Ishikawa (cell line): ENCODE measurements at regions not wholly inside any gene's neighbourhood (a gene's known extent, or its start where the extent isn't known, plus 50 kb on each side); places are given as distances from the start of the nearest gene placed in this dataset.

Experiments
- EGR1 ChIP-seq: IDR thresholded peaks from 2 replicates; pipeline ENCODE4 v1.6.1; 2012
- EP300 ChIP-seq: IDR thresholded peaks from 2 replicates; pipeline ENCODE4 v1.6.1; 2012; ENCODE audit warnings: borderline replicate concordance
- MAX ChIP-seq: IDR thresholded peaks from 2 replicates; pipeline ENCODE4 v1.6.1; 2012
- NFIC ChIP-seq: IDR thresholded peaks from 2 replicates; pipeline ENCODE4 v1.6.1; 2012
- RAD21 ChIP-seq: IDR thresholded peaks from 2 replicates; pipeline ENCODE4 v1.6.1; 2012; ENCODE audit warnings: low read depth
- TAF1 ChIP-seq: IDR thresholded peaks from 2 replicates; pipeline ENCODE4 v1.6.1; 2012; ENCODE audit warnings: low read depth, mild to moderate bottlenecking
- TCF12 ChIP-seq: IDR thresholded peaks from 2 replicates; pipeline ENCODE4 v1.6.1; 2012; ENCODE audit warnings: low read depth
- YY1 ChIP-seq: IDR thresholded peaks from 2 replicates; pipeline ENCODE4 v1.6.1; 2012; ENCODE audit warnings: low read depth
- ZBTB7A ChIP-seq: IDR thresholded peaks from 2 replicates; pipeline ENCODE4 v1.6.1; 2012; ENCODE audit warnings: low read depth
- TF ChIP-seq, protein P1 (sequence below): IDR thresholded peaks from 2 replicates; pipeline ENCODE4 v1.6.1; 2012; ENCODE audit warnings: low read depth, mild to moderate bottlenecking
- TF ChIP-seq, protein P2 (sequence below): IDR thresholded peaks from 2 replicates; pipeline ENCODE4 v1.6.1; 2012

- TF ChIP-seq, protein P1, sequence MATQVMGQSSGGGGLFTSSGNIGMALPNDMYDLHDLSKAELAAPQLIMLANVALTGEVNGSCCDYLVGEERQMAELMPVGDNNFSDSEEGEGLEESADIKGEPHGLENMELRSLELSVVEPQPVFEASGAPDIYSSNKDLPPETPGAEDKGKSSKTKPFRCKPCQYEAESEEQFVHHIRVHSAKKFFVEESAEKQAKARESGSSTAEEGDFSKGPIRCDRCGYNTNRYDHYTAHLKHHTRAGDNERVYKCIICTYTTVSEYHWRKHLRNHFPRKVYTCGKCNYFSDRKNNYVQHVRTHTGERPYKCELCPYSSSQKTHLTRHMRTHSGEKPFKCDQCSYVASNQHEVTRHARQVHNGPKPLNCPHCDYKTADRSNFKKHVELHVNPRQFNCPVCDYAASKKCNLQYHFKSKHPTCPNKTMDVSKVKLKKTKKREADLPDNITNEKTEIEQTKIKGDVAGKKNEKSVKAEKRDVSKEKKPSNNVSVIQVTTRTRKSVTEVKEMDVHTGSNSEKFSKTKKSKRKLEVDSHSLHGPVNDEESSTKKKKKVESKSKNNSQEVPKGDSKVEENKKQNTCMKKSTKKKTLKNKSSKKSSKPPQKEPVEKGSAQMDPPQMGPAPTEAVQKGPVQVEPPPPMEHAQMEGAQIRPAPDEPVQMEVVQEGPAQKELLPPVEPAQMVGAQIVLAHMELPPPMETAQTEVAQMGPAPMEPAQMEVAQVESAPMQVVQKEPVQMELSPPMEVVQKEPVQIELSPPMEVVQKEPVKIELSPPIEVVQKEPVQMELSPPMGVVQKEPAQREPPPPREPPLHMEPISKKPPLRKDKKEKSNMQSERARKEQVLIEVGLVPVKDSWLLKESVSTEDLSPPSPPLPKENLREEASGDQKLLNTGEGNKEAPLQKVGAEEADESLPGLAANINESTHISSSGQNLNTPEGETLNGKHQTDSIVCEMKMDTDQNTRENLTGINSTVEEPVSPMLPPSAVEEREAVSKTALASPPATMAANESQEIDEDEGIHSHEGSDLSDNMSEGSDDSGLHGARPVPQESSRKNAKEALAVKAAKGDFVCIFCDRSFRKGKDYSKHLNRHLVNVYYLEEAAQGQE, result no peak
- no peak for TF ChIP-seq EP300
- no peak for TF ChIP-seq NFIC
- no peak for TF ChIP-seq YY1
- TF ChIP-seq ZBTB7A, result no peak
- TF ChIP-seq RAD21, result no peak
- no peak for TF ChIP-seq MAX
- TF ChIP-seq TAF1, result no peak
- no peak for TF ChIP-seq TCF12
- TF ChIP-seq, protein P2, sequence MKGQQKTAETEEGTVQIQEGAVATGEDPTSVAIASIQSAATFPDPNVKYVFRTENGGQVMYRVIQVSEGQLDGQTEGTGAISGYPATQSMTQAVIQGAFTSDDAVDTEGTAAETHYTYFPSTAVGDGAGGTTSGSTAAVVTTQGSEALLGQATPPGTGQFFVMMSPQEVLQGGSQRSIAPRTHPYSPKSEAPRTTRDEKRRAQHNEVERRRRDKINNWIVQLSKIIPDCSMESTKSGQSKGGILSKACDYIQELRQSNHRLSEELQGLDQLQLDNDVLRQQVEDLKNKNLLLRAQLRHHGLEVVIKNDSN, result no peak
- no peak for TF ChIP-seq EGR1
Observed at GRCh38 chr9:27800692-27801370, 227.6 kb upstream of the C9orf72 start.
